ENCODE measurements at regions not wholly inside any gene's neighbourhood (a gene's known extent, or its start where the extent isn't known, plus 50 kb on each side); places are given as distances from the start of the nearest gene placed in this dataset.

DNA sequence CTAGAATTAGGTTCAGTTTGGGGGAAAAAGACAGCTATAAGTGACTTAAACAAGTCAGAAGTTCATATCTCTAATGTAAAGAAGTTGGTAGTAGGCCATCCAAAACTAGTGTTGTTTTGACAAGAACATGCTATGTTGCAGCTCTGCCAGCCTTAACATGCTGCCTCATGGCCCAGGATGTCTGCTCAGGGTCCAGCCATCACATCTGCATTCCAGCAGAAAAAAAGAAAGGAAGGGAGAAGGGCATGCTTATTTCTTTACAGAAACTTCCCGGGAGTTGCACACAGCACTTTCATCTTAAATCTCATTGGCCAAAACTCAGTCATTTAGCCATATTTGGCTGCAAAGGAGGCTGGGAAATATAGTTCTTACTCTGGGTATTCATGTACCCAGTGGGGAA, 400.4 kb upstream of the PODXL start:
- H3K4me2 ChIP-seq (ENCODE audit: low read depth, low read length) = no peak overlapping the region
- H3K9me3 ChIP-seq (ENCODE audit: control insufficient read depth, insufficient read depth, low read length) = no peaks in the 10 kb centered on the region
- no peak overlapping the region for H2AK9ac ChIP-seq (replicated peaks; ENCODE audit: low read depth, low read length, poor library complexity)
- H4K91ac ChIP-seq (ENCODE audit: insufficient read depth, low read depth, low read length) = no peak overlapping the region
- no peaks in the 10 kb centered on the region for H3K79me1 ChIP-seq (ENCODE audit: low read depth in 1 of 2, low read length in 2 of 2)
- H2BK20ac ChIP-seq (ENCODE audit: low read depth, low read length) = no peak overlapping the region
- H2BK15ac ChIP-seq (ENCODE audit: low read depth, low read length) = no peak overlapping the region
- H3K14ac ChIP-seq (replicated peaks; ENCODE audit: low read depth, low read length) = no peak overlapping the region
- no peaks in the 10 kb centered on the region for H3K4me1 ChIP-seq (ENCODE audit: control insufficient read depth, insufficient read depth, low read length)
- H3K9me1 ChIP-seq (ENCODE audit: insufficient read depth, low read length) = no peaks in the 10 kb centered on the region
- H3K36me3 ChIP-seq (ENCODE audit: control insufficient read depth, insufficient read depth, low read length) = no peaks in the 10 kb centered on the region
- H2AFZ ChIP-seq (replicated peaks; ENCODE audit: low read length, poor library complexity) = no peak overlapping the region
- no peak overlapping the region for H4K8ac ChIP-seq (ENCODE audit: low read depth in 2 of 2, low read length in 2 of 2)
- no CpG with 5 or more reads among the region's 1 CpG for WGBS, 2 experiments (ENCODE audit: extremely low coverage in 2 of 2, insufficient read length in 1 of 2)
- POLR2A ChIA-PET (ENCODE audit: unreplicated experiment) = no interaction called here
- in situ Hi-C loops (cut with MboI; ENCODE audit: low sequenced_read_pairs) = loop anchor here (25.0 kb wide), 1 partner anchor 630 kb away; the partner anchor contains the start of gene PLXNA4
- TF ChIP-seq BHLHE40 (IDR thresholded peaks at IDR 0.05; ENCODE audit: low read depth, low read length) (no peak), RFX5 (IDR thresholded peaks at IDR 0.05; ENCODE audit: low read depth, low read length) (no peak), MXI1 (IDR thresholded peaks at IDR 0.05; ENCODE audit: borderline replicate concordance, low read depth, low read length) (no peak), FOS (IDR thresholded peaks at IDR 0.05; ENCODE audit: low read depth, low read length) (no peak), CEBPB (IDR thresholded peaks at IDR 0.05; ENCODE audit: low read depth, low read length) (no peak), RAD21 (IDR thresholded peaks at IDR 0.05; ENCODE audit: low read length) (no peak), POLR2A (IDR thresholded peaks at IDR 0.05; ENCODE audit: low read depth, low read length) (no peak), CHD1 (IDR thresholded peaks at IDR 0.05; ENCODE audit: low read depth, low read length) (no peak), NFE2L2 (IDR thresholded peaks at IDR 0.05; ENCODE audit: low read depth, low read length) (no peak), SMC3 (IDR thresholded peaks at IDR 0.05; ENCODE audit: low read depth, low read length) (no peak), RCOR1 (IDR thresholded peaks at IDR 0.05; ENCODE audit: insufficient replicate concordance, low read length) (no peak), MAFK (IDR thresholded peaks at IDR 0.05; ENCODE audit: low read depth, low read length) (no peak), MAZ (IDR thresholded peaks at IDR 0.05; ENCODE audit: borderline replicate concordance, low read depth, low read length) (no peak)
- TF ChIP-seq, protein P1, sequence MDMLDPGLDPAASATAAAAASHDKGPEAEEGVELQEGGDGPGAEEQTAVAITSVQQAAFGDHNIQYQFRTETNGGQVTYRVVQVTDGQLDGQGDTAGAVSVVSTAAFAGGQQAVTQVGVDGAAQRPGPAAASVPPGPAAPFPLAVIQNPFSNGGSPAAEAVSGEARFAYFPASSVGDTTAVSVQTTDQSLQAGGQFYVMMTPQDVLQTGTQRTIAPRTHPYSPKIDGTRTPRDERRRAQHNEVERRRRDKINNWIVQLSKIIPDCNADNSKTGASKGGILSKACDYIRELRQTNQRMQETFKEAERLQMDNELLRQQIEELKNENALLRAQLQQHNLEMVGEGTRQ (IDR thresholded peaks at IDR 0.05; ENCODE audit: low read depth, low read length) = no peak
- TF ChIP-seq, protein P2, sequence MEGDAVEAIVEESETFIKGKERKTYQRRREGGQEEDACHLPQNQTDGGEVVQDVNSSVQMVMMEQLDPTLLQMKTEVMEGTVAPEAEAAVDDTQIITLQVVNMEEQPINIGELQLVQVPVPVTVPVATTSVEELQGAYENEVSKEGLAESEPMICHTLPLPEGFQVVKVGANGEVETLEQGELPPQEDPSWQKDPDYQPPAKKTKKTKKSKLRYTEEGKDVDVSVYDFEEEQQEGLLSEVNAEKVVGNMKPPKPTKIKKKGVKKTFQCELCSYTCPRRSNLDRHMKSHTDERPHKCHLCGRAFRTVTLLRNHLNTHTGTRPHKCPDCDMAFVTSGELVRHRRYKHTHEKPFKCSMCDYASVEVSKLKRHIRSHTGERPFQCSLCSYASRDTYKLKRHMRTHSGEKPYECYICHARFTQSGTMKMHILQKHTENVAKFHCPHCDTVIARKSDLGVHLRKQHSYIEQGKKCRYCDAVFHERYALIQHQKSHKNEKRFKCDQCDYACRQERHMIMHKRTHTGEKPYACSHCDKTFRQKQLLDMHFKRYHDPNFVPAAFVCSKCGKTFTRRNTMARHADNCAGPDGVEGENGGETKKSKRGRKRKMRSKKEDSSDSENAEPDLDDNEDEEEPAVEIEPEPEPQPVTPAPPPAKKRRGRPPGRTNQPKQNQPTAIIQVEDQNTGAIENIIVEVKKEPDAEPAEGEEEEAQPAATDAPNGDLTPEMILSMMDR (conservative IDR thresholded peaks at IDR 0.05; ENCODE audit: low read depth, low read length) = no peak
- TF ChIP-seq, protein P3, sequence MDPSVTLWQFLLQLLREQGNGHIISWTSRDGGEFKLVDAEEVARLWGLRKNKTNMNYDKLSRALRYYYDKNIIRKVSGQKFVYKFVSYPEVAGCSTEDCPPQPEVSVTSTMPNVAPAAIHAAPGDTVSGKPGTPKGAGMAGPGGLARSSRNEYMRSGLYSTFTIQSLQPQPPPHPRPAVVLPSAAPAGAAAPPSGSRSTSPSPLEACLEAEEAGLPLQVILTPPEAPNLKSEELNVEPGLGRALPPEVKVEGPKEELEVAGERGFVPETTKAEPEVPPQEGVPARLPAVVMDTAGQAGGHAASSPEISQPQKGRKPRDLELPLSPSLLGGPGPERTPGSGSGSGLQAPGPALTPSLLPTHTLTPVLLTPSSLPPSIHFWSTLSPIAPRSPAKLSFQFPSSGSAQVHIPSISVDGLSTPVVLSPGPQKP (IDR thresholded peaks at IDR 0.05; ENCODE audit: borderline replicate concordance, low read depth, low read length) = no peak
- no peak overlapping the region for H3K56ac ChIP-seq (ENCODE audit: extremely low read depth, insufficient read depth, low read length)
- no peak overlapping the region for H4K5ac ChIP-seq (ENCODE audit: low read depth, low read length)
- no peaks in the 10 kb centered on the region for H4K20me1 ChIP-seq (ENCODE audit: insufficient read depth, low read length)
- H3K4ac ChIP-seq (ENCODE audit: low read depth, low read length) = no peak overlapping the region
- BruUV-seq (replicated peaks) = no TSS peak
- dilution Hi-C loops (cut with HindIII; ENCODE audit: low sequenced_read_pairs, unreplicated experiment) = no loop called here
- intact Hi-C loops (cut with micrococcal nuclease) = no loop called here
- no peak overlapping the region for H2BK5ac ChIP-seq (ENCODE audit: low read depth, low read length, poor library complexity, severe bottlenecking)
- H2AK5ac ChIP-seq (ENCODE audit: low read depth, low read length) = no peak overlapping the region
- no peak overlapping the region for H2BK120ac ChIP-seq (ENCODE audit: low read depth, low read length)
- no peak for DNase-seq
- H3K18ac ChIP-seq (ENCODE audit: low read depth, low read length) = no peak overlapping the region
- ATAC-seq (ENCODE audit: low read depth) = no peak
- H3K27me3 ChIP-seq (ENCODE audit: control insufficient read depth, insufficient read depth, low read length) = no peaks in the 10 kb centered on the region; the same call in none of the 2 replicates
- H3K9ac ChIP-seq (ENCODE audit: low read depth, low read length) = no peak overlapping the region
- no peak overlapping the region for H3K27ac ChIP-seq (ENCODE audit: insufficient read depth, low read length)
- CTCF ChIA-PET = no interaction called here
- no peak overlapping the region for H3K23ac ChIP-seq (ENCODE audit: low read depth, low read length)
- H3K4me3 ChIP-seq (ENCODE audit: insufficient read depth, low read depth, low read length) = no peak overlapping the region

Data from IMR-90 (cell line).